ENCODE measurements at regions not wholly inside any gene's neighbourhood (a gene's known extent, or its start where the extent isn't known, plus 50 kb on each side); places are given as distances from the start of the nearest gene placed in this dataset.

DNA sequence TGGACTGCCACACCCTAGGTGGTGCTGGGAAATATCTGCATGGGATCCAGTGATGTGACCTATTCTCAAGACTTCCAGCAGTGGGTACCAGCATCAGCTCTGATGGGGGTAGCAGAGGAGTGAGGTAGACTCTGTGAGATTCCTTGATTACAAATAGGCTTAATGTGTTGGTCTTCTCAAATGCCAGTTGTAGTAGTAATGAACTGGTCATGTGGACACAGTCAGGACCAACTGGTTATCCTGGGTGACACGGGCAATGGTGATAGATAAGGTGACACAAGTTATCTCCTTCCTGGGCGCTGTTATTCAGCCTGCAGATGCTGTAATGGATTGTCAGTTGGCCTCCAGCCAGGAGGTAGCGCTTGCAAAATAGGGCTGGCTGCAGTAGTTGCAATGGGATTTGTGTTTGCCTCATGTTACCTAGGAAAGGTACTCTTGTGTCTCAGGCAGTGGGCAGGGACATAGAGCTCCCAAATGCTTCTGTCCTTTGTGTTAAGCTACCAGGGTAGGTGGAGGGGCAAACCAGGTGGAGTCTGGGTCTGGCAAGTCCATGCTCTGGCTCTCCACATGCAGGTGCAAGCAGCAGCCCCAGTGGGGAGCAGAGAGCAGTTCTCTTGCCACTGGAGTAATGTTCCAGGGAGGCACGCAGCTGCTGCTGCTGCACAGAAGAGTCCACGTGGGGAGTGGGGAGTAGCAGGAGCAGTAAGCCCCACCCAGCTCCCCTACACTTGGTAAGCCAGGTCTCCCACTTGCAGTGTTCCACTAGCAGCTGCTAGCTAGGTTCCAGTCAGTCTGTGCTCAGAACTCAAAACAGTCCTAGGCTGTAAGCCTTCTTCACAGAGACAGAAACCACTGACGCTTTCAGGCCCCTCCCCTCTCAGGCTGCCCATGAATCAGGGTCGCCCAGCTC lies 505.4 kb upstream of the DDX18 start:
- BruUV-seq (replicated peaks), result no TSS peak
- CTCF ChIA-PET, result no interaction called here
- H3K9ac ChIP-seq (ENCODE audit: low read length), result no peak overlapping the region
- H3K4me1 ChIP-seq (ENCODE audit: control insufficient read depth in 1 of 2, insufficient read depth in 2 of 2, low read length in 2 of 2), result no peaks in the 10 kb centered on the region
- peaks cover 0 to 11% of the 10 kb centered on the region in 2 experiments; a peak in 2 of 4 replicates for H3K9me3 ChIP-seq (ENCODE audit: control insufficient read depth in 1 of 2, insufficient read depth in 1 of 2, low read depth in 1 of 2, low read length in 2 of 2)
- POLR2A ChIA-PET, result no interaction called here
- no peaks in the 10 kb centered on the region for H3K36me3 ChIP-seq (ENCODE audit: control insufficient read depth in 1 of 2, insufficient read depth in 2 of 2, low read length in 2 of 2)
- no peak overlapping the region for H2AFZ ChIP-seq (ENCODE audit: low read depth, low read length, poor library complexity, severe bottlenecking)
- ATAC-seq (no peak), DNase-seq (ENCODE audit: low read depth, low spot score) (no peak)
- H3K27me3 ChIP-seq (ENCODE audit: insufficient read depth, low read length), result no peaks in the 10 kb centered on the region
- H3K27ac ChIP-seq (ENCODE audit: low read depth, low read length), result no peak overlapping the region
- no peak overlapping the region for H3K4me3 ChIP-seq (replicated peaks in 1 of 2; ENCODE audit: low read depth in 1 of 2, low read length in 2 of 2)
- TF ChIP-seq TCF7L2 (IDR thresholded peaks at IDR 0.05; ENCODE audit: borderline replicate concordance, extremely low read depth, insufficient read depth, insufficient read length) (no peak), POLR2AphosphoS5 (IDR thresholded peaks at IDR 0.05; ENCODE audit: low read depth, low read length) (no peak), JUND (IDR thresholded peaks at IDR 0.05) (no peak), EZH2phosphoT487 (IDR thresholded peaks at IDR 0.05; ENCODE audit: borderline replicate concordance) (no peak), RAD21 (IDR thresholded peaks at IDR 0.05; ENCODE audit: low read depth) (no peak), SIN3A (IDR thresholded peaks at IDR 0.05; ENCODE audit: low read depth) (no peak), CBX3 (IDR thresholded peaks at IDR 0.05; ENCODE audit: low read depth) (no peak), EZH2 (IDR thresholded peaks at IDR 0.05) (no peak)
- TF ChIP-seq, protein P1, sequence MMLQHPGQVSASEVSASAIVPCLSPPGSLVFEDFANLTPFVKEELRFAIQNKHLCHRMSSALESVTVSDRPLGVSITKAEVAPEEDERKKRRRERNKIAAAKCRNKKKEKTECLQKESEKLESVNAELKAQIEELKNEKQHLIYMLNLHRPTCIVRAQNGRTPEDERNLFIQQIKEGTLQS (IDR thresholded peaks at IDR 0.05), result no peak
- TF ChIP-seq, protein P2, sequence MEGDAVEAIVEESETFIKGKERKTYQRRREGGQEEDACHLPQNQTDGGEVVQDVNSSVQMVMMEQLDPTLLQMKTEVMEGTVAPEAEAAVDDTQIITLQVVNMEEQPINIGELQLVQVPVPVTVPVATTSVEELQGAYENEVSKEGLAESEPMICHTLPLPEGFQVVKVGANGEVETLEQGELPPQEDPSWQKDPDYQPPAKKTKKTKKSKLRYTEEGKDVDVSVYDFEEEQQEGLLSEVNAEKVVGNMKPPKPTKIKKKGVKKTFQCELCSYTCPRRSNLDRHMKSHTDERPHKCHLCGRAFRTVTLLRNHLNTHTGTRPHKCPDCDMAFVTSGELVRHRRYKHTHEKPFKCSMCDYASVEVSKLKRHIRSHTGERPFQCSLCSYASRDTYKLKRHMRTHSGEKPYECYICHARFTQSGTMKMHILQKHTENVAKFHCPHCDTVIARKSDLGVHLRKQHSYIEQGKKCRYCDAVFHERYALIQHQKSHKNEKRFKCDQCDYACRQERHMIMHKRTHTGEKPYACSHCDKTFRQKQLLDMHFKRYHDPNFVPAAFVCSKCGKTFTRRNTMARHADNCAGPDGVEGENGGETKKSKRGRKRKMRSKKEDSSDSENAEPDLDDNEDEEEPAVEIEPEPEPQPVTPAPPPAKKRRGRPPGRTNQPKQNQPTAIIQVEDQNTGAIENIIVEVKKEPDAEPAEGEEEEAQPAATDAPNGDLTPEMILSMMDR (IDR thresholded peaks at IDR 0.05 in 2 of 3, conservative IDR thresholded peaks at IDR 0.05 in 1 of 3; ENCODE audit: borderline replicate concordance in 1 of 3, insufficient read depth in 1 of 3, low read depth in 2 of 3, low read length in 2 of 3), result no peak
- RAD21 ChIA-PET (ENCODE audit: low non-redundant PET in 1 of 2, low total read pairs in 2 of 2, uncharacterized antibody in 2 of 2, unreplicated experiment in 2 of 2), result no interaction called here
- H4K20me1 ChIP-seq (ENCODE audit: insufficient read depth), result no peaks in the 10 kb centered on the region; the same call in 1 of the 2 replicates
- no peaks in the 10 kb centered on the region for H3K79me2 ChIP-seq (ENCODE audit: insufficient read depth, low read length)
- H3K9me2 ChIP-seq (ENCODE audit: insufficient read depth), result no peaks in the 10 kb centered on the region
- no peak overlapping the region for H3K4me2 ChIP-seq (ENCODE audit: low read length)
- intact Hi-C loops (cut with micrococcal nuclease), result no loop called here
